ENCODE measurements at regions not wholly inside any gene's neighbourhood (a gene's known extent, or its start where the extent isn't known, plus 50 kb on each side); places are given as distances from the start of the nearest gene placed in this dataset.

DNA sequence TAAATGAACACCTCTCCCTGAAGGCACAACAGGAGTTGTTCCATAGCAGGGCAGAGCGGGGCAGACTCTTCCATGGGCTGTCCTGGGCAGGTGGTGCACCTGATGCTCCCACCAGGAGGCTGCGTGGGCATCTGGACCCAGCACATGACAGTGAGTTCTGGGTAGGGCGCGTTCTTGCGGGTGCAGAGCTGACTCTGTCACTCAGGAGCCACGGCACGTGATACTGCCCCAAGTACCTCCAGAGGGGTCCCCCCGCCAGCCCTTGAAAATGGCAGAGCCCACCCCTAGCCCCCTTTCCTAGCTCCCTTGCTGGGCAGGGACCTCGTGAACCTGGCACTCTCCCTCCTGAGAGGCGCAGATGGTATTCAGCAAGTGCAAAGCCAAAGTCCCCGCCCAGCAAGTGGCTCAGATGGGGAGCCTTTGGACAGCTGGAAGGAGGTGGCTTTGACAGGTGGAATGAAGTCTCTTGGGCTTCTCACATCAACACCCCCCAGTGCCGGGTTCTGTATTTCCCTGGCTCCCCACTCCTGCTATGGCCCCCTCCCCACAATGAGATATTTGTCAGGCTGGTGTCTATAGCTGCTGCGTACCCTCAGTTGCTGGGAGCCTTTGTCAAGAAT, 172.1 kb downstream of the TBC1D2B start:
- TF ChIP-seq POLR2AphosphoS5 (IDR thresholded peaks at IDR 0.05) (no peak), POLR2A (IDR thresholded peaks at IDR 0.05; ENCODE audit: low read depth) (no peak)
- TF ChIP-seq, protein P1, sequence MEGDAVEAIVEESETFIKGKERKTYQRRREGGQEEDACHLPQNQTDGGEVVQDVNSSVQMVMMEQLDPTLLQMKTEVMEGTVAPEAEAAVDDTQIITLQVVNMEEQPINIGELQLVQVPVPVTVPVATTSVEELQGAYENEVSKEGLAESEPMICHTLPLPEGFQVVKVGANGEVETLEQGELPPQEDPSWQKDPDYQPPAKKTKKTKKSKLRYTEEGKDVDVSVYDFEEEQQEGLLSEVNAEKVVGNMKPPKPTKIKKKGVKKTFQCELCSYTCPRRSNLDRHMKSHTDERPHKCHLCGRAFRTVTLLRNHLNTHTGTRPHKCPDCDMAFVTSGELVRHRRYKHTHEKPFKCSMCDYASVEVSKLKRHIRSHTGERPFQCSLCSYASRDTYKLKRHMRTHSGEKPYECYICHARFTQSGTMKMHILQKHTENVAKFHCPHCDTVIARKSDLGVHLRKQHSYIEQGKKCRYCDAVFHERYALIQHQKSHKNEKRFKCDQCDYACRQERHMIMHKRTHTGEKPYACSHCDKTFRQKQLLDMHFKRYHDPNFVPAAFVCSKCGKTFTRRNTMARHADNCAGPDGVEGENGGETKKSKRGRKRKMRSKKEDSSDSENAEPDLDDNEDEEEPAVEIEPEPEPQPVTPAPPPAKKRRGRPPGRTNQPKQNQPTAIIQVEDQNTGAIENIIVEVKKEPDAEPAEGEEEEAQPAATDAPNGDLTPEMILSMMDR (IDR thresholded peaks at IDR 0.05), result no peak
